ENCODE measurements at regions not wholly inside any gene's neighbourhood (a gene's known extent, or its start where the extent isn't known, plus 50 kb on each side); places are given as distances from the start of the nearest gene placed in this dataset.

- peak; percentile 42 for DNase-seq (ENCODE audit: low read depth)
Measured at GRCh38 chr7:19623676-19624075, 85.2 kb downstream of the POLR1F start.

GRCh38 chr7:19621740-19622139, 87.1 kb downstream of the POLR1F start:
- H3K4me3 ChIP-seq (ENCODE audit: control insufficient read depth, low read depth, low read length), result no peak overlapping the region
- peak; percentile 70 for DNase-seq (ENCODE audit: low read depth)
- TF ChIP-seq CTCF (conservative IDR thresholded peaks at IDR 0.05; ENCODE audit: control insufficient read depth, insufficient read depth, low read depth, low read length), result peak; percentile 29

More at GRCh38 chr7:19623676-19624075, 85.2 kb downstream of the POLR1F start:
- no peak for TF ChIP-seq CTCF (conservative IDR thresholded peaks at IDR 0.05; ENCODE audit: control insufficient read depth, insufficient read depth, low read depth, low read length)
- no peak overlapping the region for H3K4me3 ChIP-seq (ENCODE audit: control insufficient read depth, low read depth, low read length)

- DNase-seq (ENCODE audit: low read depth), result peak; percentile 59
- no peak overlapping the region for H3K4me3 ChIP-seq (ENCODE audit: control insufficient read depth, low read depth, low read length)
- no peak for TF ChIP-seq CTCF (conservative IDR thresholded peaks at IDR 0.05; ENCODE audit: control insufficient read depth, insufficient read depth, low read depth, low read length)
Measured at GRCh38 chr7:19620470-19620869, 88.4 kb downstream of the POLR1F start.

- DNase-seq (ENCODE audit: low read depth), result peak; percentile 91
- no peak overlapping the region for H3K4me3 ChIP-seq (ENCODE audit: control insufficient read depth, low read depth, low read length)
- no peak for TF ChIP-seq CTCF (conservative IDR thresholded peaks at IDR 0.05; ENCODE audit: control insufficient read depth, insufficient read depth, low read depth, low read length)
Measured at GRCh38 chr7:19619122-19619521, 89.7 kb downstream of the POLR1F start.

- H3K4me3 ChIP-seq (ENCODE audit: control insufficient read depth, low read depth, low read length), result no peak overlapping the region
- TF ChIP-seq CTCF (conservative IDR thresholded peaks at IDR 0.05; ENCODE audit: control insufficient read depth, insufficient read depth, low read depth, low read length), result no peak
- peak; percentile 79 for DNase-seq (ENCODE audit: low read depth)
Measured at GRCh38 chr7:19617901-19618300, 90.9 kb downstream of the POLR1F start.

- H3K4me3 ChIP-seq (ENCODE audit: control insufficient read depth, low read depth, low read length), result no peak overlapping the region
- no peak for DNase-seq (ENCODE audit: low read depth)
- TF ChIP-seq CTCF (conservative IDR thresholded peaks at IDR 0.05; ENCODE audit: control insufficient read depth, insufficient read depth, low read depth, low read length), result no peak
Measured at GRCh38 chr7:19610194-19610943, 98.5 kb downstream of the POLR1F start.
